Loucy (cell line): ENCODE measurements at regions not wholly inside any gene's neighbourhood (a gene's known extent, or its start where the extent isn't known, plus 50 kb on each side); places are given as distances from the start of the nearest gene placed in this dataset.

Experiments
- CTCF ChIP-seq: fragments of 200-600 bp; sonication (generic); conservative IDR thresholded peaks from 2 replicates; pipeline ENCODE4 v1.5.1; 2014; ENCODE audit warnings: mild to moderate bottlenecking, antibody characterized with exemption, low read length
- EZH2phosphoT487 ChIP-seq: fragments of 200-600 bp; IDR thresholded peaks from 2 replicates; pipeline ENCODE4 v1.6.1; 2018; ENCODE audit warnings: antibody characterized with exemption, mild to moderate bottlenecking, moderate library complexity, borderline replicate concordance

- TF ChIP-seq CTCF (no peak), EZH2phosphoT487 (no peak)
These were observed 299.6 kb downstream of the LMX1A start for GRCh38 chr1:165056914-165057313.
